HepG2 (cell line): ENCODE measurements at regions not wholly inside any gene's neighbourhood (a gene's known extent, or its start where the extent isn't known, plus 50 kb on each side); places are given as distances from the start of the nearest gene placed in this dataset.

ENCODE experiments used
- ATAC-seq: fragments of 200-7000 bp; cut with Tn5 transposase; 3 replicates; pipeline ENCODE4 v1.9.1; 2020; ENCODE audit warnings: mild to moderate bottlenecking, moderate library complexity
- BruUV-seq: library from RNA; stranded (reverse); fragments of 400-500 nt; replicated peaks from 2 replicates; lab custom pipeline; 2021; lab: Mats Ljungman, UMichigan
- CTCF ChIA-PET: fragments of 300-600 bp; formaldehyde crosslinking; extraction: SDS; loops from one replicate; lab custom pipeline; 2021; ENCODE audit warnings: low total read pairs, inconsistent platforms, low intra/inter-chr PET ratio; lab: Yijun Ruan, JAX
- POLR2A ChIA-PET: fragments of 350-600 bp; sonication (Branson Sonifier 250); formaldehyde crosslinking; loops from one replicate; lab custom pipeline; 2020; ENCODE audit warnings: antibody characterized with exemption, inconsistent platforms; lab: Yijun Ruan, JAX
- DNase-seq: peaks from one replicate; pipeline ENCODE4 v3.0.0-alpha.2; 2015; ENCODE audit warnings: low spot score
- FAIRE-seq: peaks from 3 replicates; lab custom pipeline; 2011; peaks lifted over from hg19 to GRCh38; lab: Jason Lieb, UNC
- H2AFZ ChIP-seq: one replicate; pipeline ENCODE4 v1.6.1; 2011; ENCODE audit warnings: low read length, inconsistent platforms
- H3K27ac ChIP-seq: fragments of 300-600 bp; 3 replicates; pipeline ENCODE4 v1.8.0; 2011; ENCODE audit warnings: mixed run types, mild to moderate bottlenecking, mixed read lengths, low read length, inconsistent platforms; ENCODE audit not compliant: insufficient read depth; ENCODE audit errors: extremely low read length
- H3K27me3 ChIP-seq, 2 experiments: fragments of 200-600 bp in 1 of 2; 2 replicates in 1 of 2; 3 replicates in 1 of 2; pipeline versions ENCODE4 v1.6.0 to v1.8.0; 2011; ENCODE audit warnings: low read length in 2 of 2, mild to moderate bottlenecking in 2 of 2, moderate library complexity in 2 of 2, inconsistent platforms in 1 of 2; ENCODE audit not compliant: insufficient read depth in 2 of 2, control insufficient read depth in 1 of 2
- H3K36me3 ChIP-seq, 2 experiments: fragments of 200-600 bp in 1 of 2; replicated peaks in 1 of 2; 2 replicates in 1 of 2; 3 replicates in 1 of 2; pipeline versions ENCODE4 v1.5.1 to v1.8.0; 2011; ENCODE audit warnings: low read length in 2 of 2, inconsistent platforms in 1 of 2; ENCODE audit not compliant: insufficient read depth in 2 of 2, control insufficient read depth in 1 of 2
- H3K4me1 ChIP-seq: 2 replicates; pipeline ENCODE4 v1.5.1; 2012; ENCODE audit warnings: low read length, inconsistent platforms; ENCODE audit not compliant: insufficient read depth
- H3K4me2 ChIP-seq: 2 replicates; pipeline ENCODE4 v1.6.0; 2011; ENCODE audit warnings: low read depth, low read length, inconsistent platforms
- H3K4me3 ChIP-seq, 3 experiments: fragments of 200-600 bp in 1 of 3; sonication (generic), shearing (Covaris generic) in 1 of 3; replicated peaks in 1 of 3; 2 replicates each; pipeline ENCODE4 v1.5.1; 2011 to 2016; ENCODE audit warnings: low read length in 3 of 3, inconsistent platforms in 2 of 3, low read depth in 2 of 3, mild to moderate bottlenecking in 2 of 3, control low read depth in 1 of 3, mixed read lengths in 1 of 3; ENCODE audit not compliant: insufficient read depth in 1 of 3
- H3K79me2 ChIP-seq: one replicate; pipeline ENCODE4 v1.6.1; 2011; ENCODE audit warnings: low read length, inconsistent platforms; ENCODE audit not compliant: insufficient read depth
- H3K9ac ChIP-seq: 2 replicates; pipeline ENCODE4 v1.6.0; 2011; ENCODE audit warnings: mild to moderate bottlenecking, low read depth, low read length, inconsistent platforms; ENCODE audit not compliant: insufficient read depth
- H3K9me3 ChIP-seq: 2 replicates; pipeline ENCODE4 v1.5.1; 2012; ENCODE audit warnings: mild to moderate bottlenecking, low read length
- H4K20me1 ChIP-seq: 2 replicates; pipeline ENCODE4 v1.6.0; 2011; ENCODE audit warnings: inconsistent platforms, mild to moderate bottlenecking, low read length, moderate library complexity; ENCODE audit not compliant: insufficient read depth
- ARID2 ChIP-seq: sonication (generic); formaldehyde crosslinking; IDR thresholded peaks from 2 replicates; pipeline ENCODE4 v1.8.1; 2022; ENCODE audit warnings: mild to moderate bottlenecking, missing genetic modification reagents, borderline replicate concordance
- ARID4A ChIP-seq: sonication (generic); formaldehyde crosslinking; IDR thresholded peaks from 2 replicates; pipeline ENCODE4 v1.5.0; 2020; ENCODE audit warnings: mild to moderate bottlenecking, missing genetic modification reagents, borderline replicate concordance
- GLMP ChIP-seq: sonication (generic); formaldehyde crosslinking; IDR thresholded peaks from 2 replicates; pipeline ENCODE4 v1.9.0; 2021; ENCODE audit warnings: missing genetic modification reagents, mild to moderate bottlenecking, borderline replicate concordance
- GTF2F1 ChIP-seq: fragments of 150-350 bp; IDR thresholded peaks from 2 replicates; pipeline ENCODE4 v1.6.1; 2014; ENCODE audit warnings: low read length
- IRF1 ChIP-seq: sonication (generic); formaldehyde crosslinking; IDR thresholded peaks from 2 replicates; pipeline ENCODE4 v1.4.0; 2020; ENCODE audit warnings: low read depth, mild to moderate bottlenecking, missing genetic modification reagents
- NBN ChIP-seq: fragments of 450-650 bp; conservative IDR thresholded peaks from 2 replicates; pipeline ENCODE4 v1.6.1; 2017
- PTBP1 ChIP-seq: fragments of 200-400 bp; formaldehyde crosslinking; IDR thresholded peaks from 2 replicates; pipeline ENCODE4 v1.6.1; 2018; ENCODE audit warnings: low read length, low read depth; ENCODE audit not compliant: poor library complexity, severe bottlenecking
- RBAK ChIP-seq: sonication (generic); formaldehyde crosslinking; IDR thresholded peaks from 2 replicates; pipeline ENCODE4 v1.5.1; 2020; ENCODE audit warnings: mild to moderate bottlenecking, missing genetic modification reagents
- SMAD9 ChIP-seq: sonication (generic); formaldehyde crosslinking; IDR thresholded peaks from 2 replicates; pipeline ENCODE4 v1.5.1; 2020; ENCODE audit warnings: mild to moderate bottlenecking, missing genetic modification reagents
- ZNF12 ChIP-seq: sonication (generic); formaldehyde crosslinking; IDR thresholded peaks from 2 replicates; pipeline ENCODE4 v1.5.0; 2020; ENCODE audit warnings: missing genetic modification reagents
- ZNF34 ChIP-seq: sonication (generic); formaldehyde crosslinking; IDR thresholded peaks from 2 replicates; pipeline ENCODE4 v1.4.0; 2020; ENCODE audit warnings: mild to moderate bottlenecking, missing genetic modification reagents, borderline replicate concordance
- WGBS: methylation state at CpG from one replicate; pipeline ENCODE4 v1.1.6; 2017; ENCODE audit warnings: low lambda C conversion rate; 5-methylcytosine and 5-hydroxymethylcytosine counted together
- in situ Hi-C: cut with HindIII; loops from 2 replicates; pipeline ENCODE4 v1.10.0; 2017; ENCODE audit warnings: low pct_unique_long_range_greater_than_20kb; ENCODE audit not compliant: extremely low pct_ligation_motif_present
- intact Hi-C: fragments of 100-400 bp; cut with micrococcal nuclease; formaldehyde crosslinking; loops from one replicate; pipeline ENCODE4 v1.10.0; 2022; ENCODE audit not compliant: unreplicated experiment

- TF ChIP-seq ARID2 (CRISPR knock-in tag) (no peak), PTBP1 (no peak), NBN (no peak), RBAK (CRISPR knock-in tag) (no peak), IRF1 (CRISPR knock-in tag) (no peak), GTF2F1 (no peak), SMAD9 (CRISPR knock-in tag) (no peak), ZNF12 (CRISPR knock-in tag) (no peak), ZNF34 (CRISPR knock-in tag) (no peak), GLMP (CRISPR knock-in tag) (no peak), ARID4A (CRISPR knock-in tag) (no peak)
- ChIA-PET POLR2A (no interaction called here), CTCF (no interaction called here)
- H3K9ac ChIP-seq: no peak overlapping the region
- H3K9me3 ChIP-seq: no peaks in the 10 kb centered on the region
- no peaks in the 10 kb centered on the region for H3K27me3 ChIP-seq
- H3K27ac ChIP-seq: no peak overlapping the region
- BruUV-seq: no TSS peak
- no peaks in the 10 kb centered on the region for H4K20me1 ChIP-seq
- H2AFZ ChIP-seq: no peak overlapping the region
- intact Hi-C loops (no loop called here), in situ Hi-C loops (no loop called here)
- H3K36me3 ChIP-seq: no peaks in the 10 kb centered on the region
- ATAC-seq: no peak
- DNase-seq: no peak
- H3K4me1 ChIP-seq: no peaks in the 10 kb centered on the region
- no peak for FAIRE-seq
- 32% methylated on average over 1 of the region's 1 CpG for WGBS
- no peaks in the 10 kb centered on the region for H3K79me2 ChIP-seq
- H3K4me3 ChIP-seq: no peak overlapping the region
- no peak overlapping the region for H3K4me2 ChIP-seq
Measured at GRCh38 chr6:91443405-91443804, 856.5 kb upstream of the MAP3K7 start.
